Peyer's patch (tissue), 4 donors: ENCODE measurements at regions not wholly inside any gene's neighbourhood (a gene's known extent, or its start where the extent isn't known, plus 50 kb on each side); places are given as distances from the start of the nearest gene placed in this dataset.
"Not testable (repeated sequence)": the region's sequence is repeated elsewhere in the genome, so short reads cannot be mapped to it uniquely, and the experiment has no call there.

ENCODE experiments used
- DNase-seq, 3 donors: peaks; one replicate each; pipeline ENCODE4 v3.0.0-alpha.2; 2017 to 2019
- H3K27ac ChIP-seq, 4 donors: fragments of 200-600 bp; sonication (generic); one replicate each; pipeline ENCODE4 v1.5.1; 2016 to 2019
- H3K27me3 ChIP-seq, 2 donors: fragments of 200-600 bp; sonication (generic); one replicate each; pipeline ENCODE4 v1.5.1; 2019
- H3K36me3 ChIP-seq, 3 donors: fragments of 200-600 bp; sonication (generic); one replicate each; pipeline ENCODE4 v1.5.1; 2016 to 2019
- H3K4me1 ChIP-seq, 4 donors: fragments of 200-600 bp; sonication (generic); one replicate each; pipeline ENCODE4 v1.5.1; 2016 to 2019
- H3K4me3 ChIP-seq, 4 donors: fragments of 200-600 bp; sonication (generic); 1 replicate in 3 of 4; 2 replicates in 1 of 4; pipeline ENCODE4 v1.5.1; 2016 to 2019; ENCODE audit warnings: mild to moderate bottlenecking in 1 of 4
- H3K9me3 ChIP-seq, 4 donors: fragments of 200-600 bp; sonication (generic); one replicate each; pipeline ENCODE4 v1.5.1; 2016 to 2019; ENCODE audit warnings: mild to moderate bottlenecking in 1 of 4
- POLR2A ChIP-seq, 2 donors: fragments of 450-650 bp; IDR thresholded peaks; one replicate each; pipeline ENCODE4 v1.5.1; 2017; ENCODE audit warnings: antibody characterized with exemption in 2 of 2, mild to moderate bottlenecking in 2 of 2, moderate library complexity in 2 of 2
- TF ChIP-seq, protein P1 (sequence below), 6 experiments: fragments of 450-650 bp in 4 of 6; fragments of 200-600 bp in 2 of 6; sonication (generic) in 1 of 6; IDR thresholded peaks; one replicate each; pipeline ENCODE4 v1.5.1; 2017 to 2019; ENCODE audit warnings: antibody characterized with exemption in 6 of 6, mild to moderate bottlenecking in 3 of 6, moderate library complexity in 1 of 6

DNA sequence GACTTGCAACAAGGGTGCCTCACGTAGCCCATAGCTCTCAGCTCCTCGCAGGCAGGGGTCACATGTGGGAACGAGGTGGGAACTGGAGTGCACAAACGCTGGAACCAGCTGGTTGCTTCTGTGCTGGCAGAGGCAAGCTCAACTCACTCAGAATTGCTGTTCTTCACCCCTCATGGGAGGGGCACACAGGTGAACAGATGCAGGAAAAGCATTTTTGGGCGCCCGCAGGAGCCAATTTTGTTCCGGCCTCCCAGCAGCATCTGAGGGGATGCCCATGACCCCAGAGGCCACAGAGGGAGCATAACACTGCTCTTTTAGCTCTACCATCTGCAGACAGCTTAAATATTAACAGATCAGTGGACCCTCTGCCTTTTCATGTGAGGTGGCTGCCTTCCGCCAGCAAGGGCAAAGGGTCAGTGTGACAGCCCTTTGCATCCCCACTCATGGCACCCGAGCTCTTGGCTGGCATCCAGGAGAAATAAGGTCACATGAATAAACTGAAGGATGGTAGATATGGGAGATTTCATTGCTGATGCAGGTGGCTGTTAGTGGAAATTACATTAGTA, 196.2 kb downstream of the SLCO4C1 start:
- Histone ChIP-seq H3K9me3 (no peaks in the 10 kb centered on the region), H3K4me1 (no peaks in the 10 kb centered on the region), H3K27me3 (no peaks in the 10 kb centered on the region), H3K27ac (no peak overlapping the region), H3K36me3 (no peaks in the 10 kb centered on the region), H3K4me3 (no peak overlapping the region)
- peak in 1 of 3 donors; percentile 30 for DNase-seq
- no peak for TF ChIP-seq POLR2A (IDR thresholded peaks at IDR 0.05)
- TF ChIP-seq, protein P1, sequence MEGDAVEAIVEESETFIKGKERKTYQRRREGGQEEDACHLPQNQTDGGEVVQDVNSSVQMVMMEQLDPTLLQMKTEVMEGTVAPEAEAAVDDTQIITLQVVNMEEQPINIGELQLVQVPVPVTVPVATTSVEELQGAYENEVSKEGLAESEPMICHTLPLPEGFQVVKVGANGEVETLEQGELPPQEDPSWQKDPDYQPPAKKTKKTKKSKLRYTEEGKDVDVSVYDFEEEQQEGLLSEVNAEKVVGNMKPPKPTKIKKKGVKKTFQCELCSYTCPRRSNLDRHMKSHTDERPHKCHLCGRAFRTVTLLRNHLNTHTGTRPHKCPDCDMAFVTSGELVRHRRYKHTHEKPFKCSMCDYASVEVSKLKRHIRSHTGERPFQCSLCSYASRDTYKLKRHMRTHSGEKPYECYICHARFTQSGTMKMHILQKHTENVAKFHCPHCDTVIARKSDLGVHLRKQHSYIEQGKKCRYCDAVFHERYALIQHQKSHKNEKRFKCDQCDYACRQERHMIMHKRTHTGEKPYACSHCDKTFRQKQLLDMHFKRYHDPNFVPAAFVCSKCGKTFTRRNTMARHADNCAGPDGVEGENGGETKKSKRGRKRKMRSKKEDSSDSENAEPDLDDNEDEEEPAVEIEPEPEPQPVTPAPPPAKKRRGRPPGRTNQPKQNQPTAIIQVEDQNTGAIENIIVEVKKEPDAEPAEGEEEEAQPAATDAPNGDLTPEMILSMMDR (IDR thresholded peaks at IDR 0.05): no peak

DNA sequence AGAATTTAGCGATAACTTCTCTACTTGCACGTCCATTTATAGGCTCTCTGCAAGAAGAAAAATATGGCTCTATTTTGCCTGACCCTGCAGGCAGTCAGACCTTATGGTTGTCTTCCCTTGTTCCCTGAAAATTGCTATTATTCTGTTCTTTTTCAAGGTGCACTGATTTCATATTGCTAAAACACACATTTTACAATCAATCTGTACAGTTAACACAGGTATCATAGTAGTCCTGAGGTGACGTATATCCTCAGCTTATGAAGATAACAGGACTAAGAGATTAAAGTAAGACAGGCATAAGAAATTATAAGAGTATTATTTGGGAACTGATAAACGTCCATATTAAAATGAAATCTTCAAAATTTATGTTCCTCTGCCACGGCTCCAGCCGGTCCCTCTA, 197.0 kb downstream of the SLCO4C1 start:
- not testable (repeated sequence) for H3K36me3 ChIP-seq, DNase-seq, H3K4me1 ChIP-seq, H3K27me3 ChIP-seq, H3K27ac ChIP-seq, H3K4me3 ChIP-seq, H3K9me3 ChIP-seq

DNA sequence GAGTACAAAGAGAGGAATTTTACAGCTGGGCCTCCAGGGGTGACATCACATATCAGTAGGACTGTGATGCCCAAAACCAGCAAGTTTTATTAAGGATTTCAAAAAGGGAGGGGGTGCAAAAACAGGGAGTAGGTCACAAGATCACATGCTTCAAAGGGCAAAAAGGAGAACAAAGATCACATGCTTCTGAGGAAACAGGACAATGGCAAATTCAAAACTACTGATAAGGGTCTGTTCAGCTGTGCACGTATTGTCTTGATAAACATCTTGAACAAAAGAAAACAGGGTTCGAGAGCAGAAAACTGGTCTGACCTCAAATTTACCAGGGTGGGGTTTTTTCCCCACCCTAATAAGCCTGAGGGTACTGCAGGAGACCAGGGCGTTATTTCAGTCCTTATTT, 197.5 kb downstream of the SLCO4C1 start:
- H3K9me3 ChIP-seq, H3K36me3 ChIP-seq, H3K27ac ChIP-seq, H3K27me3 ChIP-seq, DNase-seq, H3K4me1 ChIP-seq, H3K4me3 ChIP-seq: not testable (repeated sequence)

DNA sequence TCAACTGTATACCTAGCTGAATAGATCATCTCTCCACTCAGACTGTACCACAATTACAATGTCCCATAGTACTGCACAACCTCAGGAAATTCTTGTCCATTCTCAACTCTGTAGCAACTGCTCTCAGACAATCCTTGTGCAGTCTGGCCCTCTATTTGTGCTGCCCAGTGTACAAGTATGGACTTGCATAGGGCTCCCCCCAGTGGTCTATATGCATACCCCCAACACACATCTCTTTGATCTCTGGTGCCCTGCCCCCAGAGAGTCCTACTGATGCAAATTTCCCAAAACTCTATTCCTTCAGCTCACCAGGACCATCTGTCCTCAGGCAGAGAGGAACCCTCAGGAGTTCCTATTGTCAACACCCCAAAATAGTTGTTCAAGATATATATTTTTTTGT, 205.3 kb downstream of the SLCO4C1 start:
- Histone ChIP-seq H3K4me3 (no peak overlapping the region), H3K9me3 (no peaks in the 10 kb centered on the region), H3K27me3 (no peaks in the 10 kb centered on the region), H3K27ac (no peak overlapping the region), H3K4me1 (no peaks in the 10 kb centered on the region), H3K36me3 (no peaks in the 10 kb centered on the region)
- no peak for TF ChIP-seq POLR2A (IDR thresholded peaks at IDR 0.05)
- TF ChIP-seq, protein P1 (IDR thresholded peaks at IDR 0.05): no peak
- no peak for DNase-seq

DNA sequence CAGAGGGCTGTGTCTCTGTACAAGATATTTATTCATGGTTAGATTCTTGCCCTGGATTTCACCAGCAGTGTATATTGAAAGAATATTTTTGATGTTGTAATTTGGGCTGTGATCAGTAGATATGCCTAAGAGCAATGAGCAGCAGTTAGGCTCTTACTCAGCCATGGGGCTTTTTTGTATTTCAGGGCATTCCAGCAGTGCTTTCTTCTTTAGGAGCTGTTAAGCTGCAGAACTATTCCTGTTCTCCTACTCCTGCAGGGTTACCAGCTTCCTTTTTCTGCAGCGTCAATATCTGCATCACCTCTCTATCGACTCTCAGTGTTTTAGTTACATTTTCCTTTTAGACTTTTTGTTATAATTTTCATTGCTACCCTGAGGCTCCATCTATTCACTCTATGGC, 206.2 kb downstream of the SLCO4C1 start:
- no peak for TF ChIP-seq POLR2A (IDR thresholded peaks at IDR 0.05)
- TF ChIP-seq, protein P1 (IDR thresholded peaks at IDR 0.05): no peak
- no peaks in the 10 kb centered on the region for H3K36me3 ChIP-seq
- no peaks in the 10 kb centered on the region for H3K9me3 ChIP-seq
- no peak overlapping the region for H3K4me3 ChIP-seq
- H3K4me1 ChIP-seq: no peaks in the 10 kb centered on the region
- no peak for DNase-seq
- no peak overlapping the region for H3K27ac ChIP-seq
- no peaks in the 10 kb centered on the region for H3K27me3 ChIP-seq

DNA sequence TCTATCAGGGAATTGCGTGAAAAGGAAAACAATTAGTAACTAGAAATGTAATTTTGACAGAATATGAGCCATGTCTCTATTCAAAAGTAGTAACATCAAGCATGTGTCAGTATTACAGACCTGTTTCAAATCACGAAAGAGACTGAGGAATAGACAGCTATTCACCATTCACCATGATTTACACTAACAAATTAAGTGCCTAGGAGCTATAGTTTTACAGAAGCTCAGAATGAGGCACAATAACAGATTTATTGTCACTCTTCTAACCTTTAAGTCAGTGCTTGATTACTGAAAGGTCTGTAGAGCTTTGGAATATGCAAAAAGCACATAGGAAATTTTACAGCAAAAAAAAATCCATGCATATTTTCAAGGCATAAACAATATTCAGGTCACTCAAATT, 208.2 kb downstream of the SLCO4C1 start:
- H3K4me1 ChIP-seq: no peaks in the 10 kb centered on the region
- no peak overlapping the region for H3K27ac ChIP-seq
- TF ChIP-seq, protein P1 (IDR thresholded peaks at IDR 0.05): no peak
- no peak for TF ChIP-seq POLR2A (IDR thresholded peaks at IDR 0.05)
- H3K36me3 ChIP-seq: no peaks in the 10 kb centered on the region
- DNase-seq: no peak
- H3K9me3 ChIP-seq: no peaks in the 10 kb centered on the region
- H3K27me3 ChIP-seq: no peaks in the 10 kb centered on the region
- H3K4me3 ChIP-seq: no peak overlapping the region

DNA sequence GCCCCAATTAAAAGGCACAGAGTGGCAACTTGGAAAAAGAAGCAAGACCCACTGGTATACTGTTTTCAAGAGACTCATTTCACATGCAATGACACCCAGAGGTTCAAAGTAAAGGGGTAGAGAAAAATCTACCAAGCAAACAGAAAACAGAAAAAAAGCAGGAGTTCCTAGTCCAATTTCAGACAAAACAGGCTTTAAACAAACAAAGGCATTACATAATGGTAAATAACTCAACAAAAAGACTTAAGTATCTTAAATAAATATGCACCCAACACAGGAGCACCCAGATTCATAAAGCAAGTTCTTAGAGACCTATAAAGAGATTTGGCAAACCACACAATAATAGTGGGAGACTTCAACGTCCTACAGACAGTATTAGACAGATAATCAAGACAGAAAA, 215.8 kb downstream of the SLCO4C1 start:
- no peak for DNase-seq
- no peaks in the 10 kb centered on the region for H3K27me3 ChIP-seq
- no peaks in the 10 kb centered on the region for H3K9me3 ChIP-seq
- no peak overlapping the region for H3K4me3 ChIP-seq
- H3K36me3 ChIP-seq: no peaks in the 10 kb centered on the region
- TF ChIP-seq, protein P1 (IDR thresholded peaks at IDR 0.05): no peak
- no peak for TF ChIP-seq POLR2A (IDR thresholded peaks at IDR 0.05)
- no peaks in the 10 kb centered on the region for H3K4me1 ChIP-seq
- no peak overlapping the region for H3K27ac ChIP-seq
